Adrenal gland (tissue), 5 donors: ENCODE measurements at regions not wholly inside any gene's neighbourhood (a gene's known extent, or its start where the extent isn't known, plus 50 kb on each side); places are given as distances from the start of the nearest gene placed in this dataset.

Source experiments
- POLR2A ChIP-seq, 2 donors: fragments of 450-650 bp; IDR thresholded peaks; one replicate each; pipeline ENCODE4 v1.6.1; 2017; ENCODE audit warnings: antibody characterized with exemption in 2 of 2, mild to moderate bottlenecking in 2 of 2, moderate library complexity in 1 of 2
- TF ChIP-seq, protein P1 (sequence below), 6 experiments: fragments of 450-650 bp in 4 of 6; fragments of 200-600 bp in 2 of 6; sonication (generic) in 1 of 6; IDR thresholded peaks; 1 replicate in 5 of 6; 2 replicates in 1 of 6; pipeline versions ENCODE4 v1.5.1 to v1.8.0; 2016 to 2021; ENCODE audit warnings: antibody characterized with exemption in 6 of 6, mild to moderate bottlenecking in 2 of 6, moderate library complexity in 1 of 6
- donor health status: DM: no; HTN: no; CAD: no.

DNA sequence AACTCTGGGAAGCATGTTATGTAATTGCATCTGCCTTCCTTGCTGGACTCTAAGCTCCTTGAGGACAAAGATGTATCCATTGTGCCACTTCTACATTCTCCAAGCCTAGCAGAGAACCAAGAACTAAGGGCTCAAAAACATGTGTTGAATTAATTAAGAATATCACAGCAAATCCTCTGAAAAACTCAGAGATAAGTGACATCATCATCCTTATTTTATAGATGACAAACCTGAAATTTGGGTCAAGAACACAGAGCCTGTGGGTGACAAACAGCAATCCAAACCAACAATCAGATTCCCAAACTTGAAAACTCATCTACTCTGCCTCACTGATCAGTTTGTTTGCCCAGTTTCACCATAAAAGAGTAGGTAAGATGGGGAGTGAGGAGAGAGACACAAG is 503.6 kb upstream of the LRRN3 start:
- TF ChIP-seq, protein P1, sequence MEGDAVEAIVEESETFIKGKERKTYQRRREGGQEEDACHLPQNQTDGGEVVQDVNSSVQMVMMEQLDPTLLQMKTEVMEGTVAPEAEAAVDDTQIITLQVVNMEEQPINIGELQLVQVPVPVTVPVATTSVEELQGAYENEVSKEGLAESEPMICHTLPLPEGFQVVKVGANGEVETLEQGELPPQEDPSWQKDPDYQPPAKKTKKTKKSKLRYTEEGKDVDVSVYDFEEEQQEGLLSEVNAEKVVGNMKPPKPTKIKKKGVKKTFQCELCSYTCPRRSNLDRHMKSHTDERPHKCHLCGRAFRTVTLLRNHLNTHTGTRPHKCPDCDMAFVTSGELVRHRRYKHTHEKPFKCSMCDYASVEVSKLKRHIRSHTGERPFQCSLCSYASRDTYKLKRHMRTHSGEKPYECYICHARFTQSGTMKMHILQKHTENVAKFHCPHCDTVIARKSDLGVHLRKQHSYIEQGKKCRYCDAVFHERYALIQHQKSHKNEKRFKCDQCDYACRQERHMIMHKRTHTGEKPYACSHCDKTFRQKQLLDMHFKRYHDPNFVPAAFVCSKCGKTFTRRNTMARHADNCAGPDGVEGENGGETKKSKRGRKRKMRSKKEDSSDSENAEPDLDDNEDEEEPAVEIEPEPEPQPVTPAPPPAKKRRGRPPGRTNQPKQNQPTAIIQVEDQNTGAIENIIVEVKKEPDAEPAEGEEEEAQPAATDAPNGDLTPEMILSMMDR (IDR thresholded peaks at IDR 0.05), result no peak
- no peak for TF ChIP-seq POLR2A (IDR thresholded peaks at IDR 0.05)
